ENCODE measurements at regions not wholly inside any gene's neighbourhood (a gene's known extent, or its start where the extent isn't known, plus 50 kb on each side); places are given as distances from the start of the nearest gene placed in this dataset.
"Not testable (repeated sequence)": the region's sequence is repeated elsewhere in the genome, so short reads cannot be mapped to it uniquely, and the experiment has no call there.

GRCh38 chr4:141851246-141851891 lies 215.0 kb downstream of the IL15 start:
- DNase-seq: no peak

- DNase-seq: no peak
Measured at GRCh38 chr4:141853091-141853764, 216.8 kb downstream of the IL15 start.

GRCh38 chr4:141858437-141858836 lies 222.1 kb downstream of the IL15 start:
- DNase-seq: no peak

- DNase-seq: no peak
Measured at GRCh38 chr4:141860974-141861373, 224.6 kb downstream of the IL15 start.

- DNase-seq: no peak
Measured at GRCh38 chr4:141870152-141870551, 233.8 kb downstream of the IL15 start.

GRCh38 chr4:141871086-141871770 lies 234.8 kb downstream of the IL15 start:
- DNase-seq: peak; percentile 53

- DNase-seq: not testable (repeated sequence)
Measured at GRCh38 chr4:141882650-141883049, 246.3 kb downstream of the IL15 start.

GRCh38 chr4:141884070-141884469 lies 247.7 kb downstream of the IL15 start:
- no peak for DNase-seq

GRCh38 chr4:141885112-141885511 lies 248.7 kb downstream of the IL15 start:
- DNase-seq: no peak

GRCh38 chr4:141890279-141890678 lies 253.9 kb downstream of the IL15 start:
- DNase-seq: no peak

- no peak for DNase-seq
Measured at GRCh38 chr4:141891260-141892120, 255.1 kb downstream of the IL15 start.

- no peak for DNase-seq
Measured at GRCh38 chr4:141896687-141897086, 260.3 kb downstream of the IL15 start.

- DNase-seq: peak; percentile 2
Measured at GRCh38 chr4:141898346-141898745, 262.0 kb downstream of the IL15 start.

GRCh38 chr4:141899103-141899502 lies 262.7 kb downstream of the IL15 start:
- DNase-seq: no peak

- DNase-seq: no peak
Measured at GRCh38 chr4:141899541-141899940, 263.2 kb downstream of the IL15 start.

GRCh38 chr4:141900856-141901255 lies 264.5 kb downstream of the IL15 start:
- no peak for DNase-seq

GRCh38 chr4:141905751-141906150 lies 269.4 kb downstream of the IL15 start:
- no peak for DNase-seq

GRCh38 chr4:141909541-141909940 lies 273.2 kb downstream of the IL15 start:
- no peak for DNase-seq

- DNase-seq: no peak
Measured at GRCh38 chr4:141912831-141913230, 276.4 kb downstream of the IL15 start.

- DNase-seq: no peak
Measured at GRCh38 chr4:141913928-141914327, 277.5 kb downstream of the IL15 start.

- DNase-seq: no peak
Measured at GRCh38 chr4:141914746-141915145, 278.4 kb downstream of the IL15 start.

- no peak for DNase-seq
Measured at GRCh38 chr4:141919649-141920048, 283.3 kb downstream of the IL15 start.

GRCh38 chr4:141921293-141921692 lies 284.9 kb downstream of the IL15 start:
- DNase-seq: no peak
